HEK293T (cell line): ENCODE measurements at regions not wholly inside any gene's neighbourhood (a gene's known extent, or its start where the extent isn't known, plus 50 kb on each side); places are given as distances from the start of the nearest gene placed in this dataset.

ENCODE experiments used
- CTCF ChIA-PET: fragments of 350-600 bp; formaldehyde crosslinking; extraction: SDS; loops from one replicate; lab custom pipeline; 2021; ENCODE audit warnings: antibody characterized with exemption, inconsistent platforms; lab: Yijun Ruan, JAX
- POLR2A ChIA-PET: fragments of 350-600 bp; formaldehyde crosslinking; extraction: SDS; loops from one replicate; lab custom pipeline; 2020; ENCODE audit warnings: antibody characterized with exemption, inconsistent platforms; lab: Yijun Ruan, JAX
- DNase-seq: peaks from one replicate; pipeline ENCODE4 v3.0.0; 2012; ENCODE audit warnings: mixed read lengths; ENCODE audit errors: extremely low spot score
- ARNT ChIP-seq: fragments of 450-650 bp; IDR thresholded peaks from 2 replicates; pipeline ENCODE4 v1.6.1; 2017; ENCODE audit warnings: mild to moderate bottlenecking
- BHLHE40 ChIP-seq: fragments of 450-650 bp; IDR thresholded peaks from 2 replicates; pipeline ENCODE4 v1.6.1; 2016; ENCODE audit warnings: mild to moderate bottlenecking, moderate library complexity, borderline replicate concordance
- CTBP1 ChIP-seq: fragments of 450-650 bp; IDR thresholded peaks from 2 replicates; pipeline ENCODE4 v1.6.1; 2016; ENCODE audit warnings: borderline replicate concordance
- ELF4 ChIP-seq: fragments of 450-650 bp; IDR thresholded peaks from 2 replicates; pipeline ENCODE4 v1.6.1; 2017; ENCODE audit warnings: antibody characterized with exemption
- FOXA1 ChIP-seq: fragments of 450-650 bp; IDR thresholded peaks from 2 replicates; pipeline ENCODE4 v1.6.1; 2016; ENCODE audit warnings: mild to moderate bottlenecking
- FOXK2 ChIP-seq: fragments of 450-650 bp; IDR thresholded peaks from 2 replicates; pipeline ENCODE4 v1.6.1; 2016; ENCODE audit warnings: mild to moderate bottlenecking
- FOXM1 ChIP-seq: fragments of 450-650 bp; IDR thresholded peaks from 2 replicates; pipeline ENCODE4 v1.6.1; 2017; ENCODE audit warnings: mild to moderate bottlenecking, borderline replicate concordance
- HDGF ChIP-seq: fragments of 450-650 bp; IDR thresholded peaks from 2 replicates; pipeline ENCODE4 v1.6.1; 2017; ENCODE audit warnings: antibody characterized with exemption, borderline replicate concordance
- L3MBTL2 ChIP-seq: fragments of 450-650 bp; conservative IDR thresholded peaks from 2 replicates; pipeline ENCODE4 v1.6.1; 2016; ENCODE audit warnings: mild to moderate bottlenecking
- LEF1 ChIP-seq: fragments of 450-650 bp; IDR thresholded peaks from 2 replicates; pipeline ENCODE4 v1.6.1; 2017; ENCODE audit warnings: mild to moderate bottlenecking, borderline replicate concordance
- NFRKB ChIP-seq: fragments of 450-650 bp; IDR thresholded peaks from 2 replicates; pipeline ENCODE4 v1.6.1; 2016; ENCODE audit warnings: mild to moderate bottlenecking, moderate library complexity
- SP1 ChIP-seq: fragments of 450-650 bp; IDR thresholded peaks from 2 replicates; pipeline ENCODE4 v1.6.1; 2017
- SUZ12 ChIP-seq: fragments of 450-650 bp; IDR thresholded peaks from 2 replicates; pipeline ENCODE4 v1.6.1; 2016; ENCODE audit warnings: mild to moderate bottlenecking
- TARDBP ChIP-seq: fragments of 450-650 bp; IDR thresholded peaks from 2 replicates; pipeline ENCODE4 v1.6.1; 2016
- ZNF384 ChIP-seq: fragments of 450-650 bp; IDR thresholded peaks from 2 replicates; pipeline ENCODE4 v1.6.1; 2016
- TF ChIP-seq, protein P1 (sequence below): fragments of 450-650 bp; IDR thresholded peaks from 2 replicates; pipeline ENCODE4 v1.6.1; 2016

DNA sequence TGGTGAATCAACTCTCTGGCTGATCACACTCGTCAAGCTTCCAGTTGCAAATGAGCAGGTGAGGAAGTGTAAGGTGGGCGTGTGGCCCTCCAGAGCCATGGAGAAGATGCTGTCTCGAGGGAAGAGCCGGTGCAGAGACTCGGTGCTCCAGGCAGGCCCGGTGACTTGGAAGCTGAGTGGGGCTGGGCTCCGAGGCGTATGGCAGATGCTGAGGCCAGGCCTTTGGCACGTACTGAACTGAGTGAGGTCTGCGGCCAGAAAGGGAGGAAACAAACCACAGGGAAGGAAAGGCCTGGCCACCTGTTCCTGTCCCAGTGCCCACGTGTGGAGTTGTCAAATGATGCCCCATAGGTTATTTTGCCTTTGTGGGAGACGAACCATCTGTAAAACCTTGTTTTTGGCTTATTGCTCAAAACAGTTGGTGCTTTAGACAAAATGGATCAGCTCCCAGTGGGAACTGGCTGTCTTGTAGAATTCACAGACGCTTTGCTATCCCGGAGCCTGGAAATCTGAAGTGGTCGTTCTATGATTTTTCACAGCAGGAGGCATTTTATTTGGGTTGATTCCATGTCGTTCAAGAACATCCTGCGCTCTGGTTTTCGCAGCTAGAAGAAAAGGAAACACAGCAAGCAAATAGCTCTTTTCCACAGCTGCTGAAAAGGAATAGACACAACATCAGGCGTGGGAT lies 117.5 kb upstream of the TMEM18 start:
- ChIA-PET CTCF (no interaction called here), POLR2A (no interaction called here)
- DNase-seq = no peak
- TF ChIP-seq FOXK2 = no peak
- TF ChIP-seq ARNT = no peak
- TF ChIP-seq SP1 = no peak
- TF ChIP-seq TARDBP = no peak
- no peak for TF ChIP-seq LEF1
- TF ChIP-seq L3MBTL2 = no peak
- TF ChIP-seq FOXA1 = no peak
- TF ChIP-seq, protein P1, sequence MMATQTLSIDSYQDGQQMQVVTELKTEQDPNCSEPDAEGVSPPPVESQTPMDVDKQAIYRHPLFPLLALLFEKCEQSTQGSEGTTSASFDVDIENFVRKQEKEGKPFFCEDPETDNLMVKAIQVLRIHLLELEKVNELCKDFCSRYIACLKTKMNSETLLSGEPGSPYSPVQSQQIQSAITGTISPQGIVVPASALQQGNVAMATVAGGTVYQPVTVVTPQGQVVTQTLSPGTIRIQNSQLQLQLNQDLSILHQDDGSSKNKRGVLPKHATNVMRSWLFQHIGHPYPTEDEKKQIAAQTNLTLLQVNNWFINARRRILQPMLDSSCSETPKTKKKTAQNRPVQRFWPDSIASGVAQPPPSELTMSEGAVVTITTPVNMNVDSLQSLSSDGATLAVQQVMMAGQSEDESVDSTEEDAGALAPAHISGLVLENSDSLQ = no peak
- TF ChIP-seq ZNF384 = no peak
- no peak for TF ChIP-seq CTBP1
- TF ChIP-seq ELF4 = no peak
- no peak for TF ChIP-seq FOXM1

DNA sequence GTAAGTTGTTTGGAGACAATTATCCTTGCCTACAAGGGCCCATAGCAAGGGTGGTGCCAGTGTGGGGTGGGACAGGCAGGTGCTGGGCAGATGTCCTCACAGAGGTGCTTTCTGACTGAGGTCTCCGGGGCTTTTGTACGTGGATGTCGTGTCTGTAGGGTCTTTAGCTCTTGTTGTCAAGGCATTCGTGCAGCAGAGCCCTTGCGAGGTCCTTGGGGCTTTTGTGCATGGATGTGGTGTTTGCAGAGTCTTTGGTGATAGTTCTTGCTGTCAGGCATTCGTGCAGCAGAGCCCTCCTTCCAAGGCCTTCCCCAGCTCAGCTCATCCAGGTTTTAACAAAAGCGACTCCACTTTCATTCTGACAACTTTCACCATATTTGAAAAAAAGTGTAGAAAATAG lies 116.0 kb upstream of the TMEM18 start:
- POLR2A ChIA-PET = no interaction called here
- TF ChIP-seq ELF4 = no peak
- no peak for TF ChIP-seq SUZ12
- TF ChIP-seq FOXA1 = no peak
- no peak for TF ChIP-seq SP1
- no peak for TF ChIP-seq ZNF384
- no peak for TF ChIP-seq ARNT
- no peak for TF ChIP-seq HDGF
- no peak for TF ChIP-seq TARDBP
- TF ChIP-seq LEF1 = no peak
- no peak for DNase-seq
- CTCF ChIA-PET = no interaction called here

DNA sequence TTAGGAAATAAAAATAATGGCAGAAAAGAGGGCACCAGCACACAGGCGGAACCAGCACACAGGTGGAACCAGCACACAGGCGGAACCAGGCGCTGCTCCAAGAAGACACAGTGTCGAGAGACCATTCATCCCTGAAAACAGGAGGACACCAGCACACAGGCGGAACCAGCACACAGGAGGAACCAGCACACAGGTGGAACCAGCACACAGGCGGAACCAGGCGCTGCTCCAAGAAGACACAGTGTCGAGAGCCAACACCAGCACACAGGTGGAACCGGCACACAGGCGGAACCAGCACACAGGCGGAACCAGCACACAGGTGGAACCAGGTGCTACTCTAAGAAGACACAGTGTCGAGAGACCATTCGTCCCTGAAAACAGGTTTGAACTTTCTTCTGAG lies 115.5 kb upstream of the TMEM18 start:
- ChIA-PET CTCF (no interaction called here), POLR2A (no interaction called here)
- TF ChIP-seq SUZ12 (no peak), CTBP1 (no peak), NFRKB (no peak), FOXA1 (no peak), FOXK2 (no peak), HDGF (no peak)
- no peak for DNase-seq

GRCh38 chr2:790634-791245 lies 113.5 kb upstream of the TMEM18 start:
- TF ChIP-seq BHLHE40 = no peak
- TF ChIP-seq, protein P1 = no peak
- no peak for TF ChIP-seq NFRKB
- TF ChIP-seq ZNF384 = no peak
- TF ChIP-seq FOXK2 = no peak
- TF ChIP-seq CTBP1 = no peak
- TF ChIP-seq SUZ12 = no peak
- no peak for TF ChIP-seq HDGF
- TF ChIP-seq SP1 = no peak
- no peak for TF ChIP-seq FOXM1
- no peak for TF ChIP-seq LEF1
- no peak for TF ChIP-seq ARNT
- no peak for TF ChIP-seq L3MBTL2
- TF ChIP-seq ELF4 = no peak
- TF ChIP-seq TARDBP = no peak
- no peak for TF ChIP-seq FOXA1
- POLR2A ChIA-PET = interaction anchor here (1.0 kb wide), 1 partner anchor 111 kb away, joined by 3 read pairs; no protein-coding TSS in a partner anchor
- CTCF ChIA-PET = no interaction called here
- no peak for DNase-seq

DNA sequence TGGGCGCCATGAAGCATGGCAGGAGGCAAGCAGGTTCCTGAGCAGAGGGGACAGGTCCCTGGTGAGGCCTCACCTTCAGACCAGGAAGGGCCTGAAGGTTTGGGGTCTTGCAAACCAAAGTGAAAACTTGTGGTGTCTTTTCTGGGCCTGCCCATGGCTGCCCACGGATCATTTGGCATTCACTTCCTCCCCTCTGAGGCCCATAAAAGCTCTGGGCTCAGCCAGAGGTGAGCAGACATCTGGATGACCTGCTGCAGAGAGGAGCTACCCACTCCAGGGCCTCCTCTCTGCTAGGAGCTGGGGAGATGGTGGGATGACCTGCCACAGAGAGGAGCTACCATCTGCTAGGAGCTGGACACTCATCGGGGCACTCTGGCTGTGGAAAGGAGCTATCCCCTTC lies 112.9 kb upstream of the TMEM18 start:
- no peak for DNase-seq
- TF ChIP-seq FOXA1 = no peak
- no peak for TF ChIP-seq L3MBTL2
- TF ChIP-seq NFRKB = no peak
- no peak for TF ChIP-seq LEF1
- ChIA-PET CTCF (no interaction called here), POLR2A (interaction anchor here (1.0 kb wide), 1 partner anchor 110 kb away, joined by 3 read pairs; no protein-coding TSS in a partner anchor)

GRCh38 chr2:789529-789928 lies 112.3 kb upstream of the TMEM18 start:
- ChIA-PET POLR2A (no interaction called here), CTCF (no interaction called here)
- DNase-seq = no peak
- TF ChIP-seq FOXK2 = no peak
- TF ChIP-seq FOXA1 = no peak
- TF ChIP-seq TARDBP = no peak
- no peak for TF ChIP-seq FOXM1
- TF ChIP-seq L3MBTL2 = no peak
- no peak for TF ChIP-seq NFRKB
- no peak for TF ChIP-seq ZNF384
- TF ChIP-seq HDGF = no peak
